Breast epithelium (tissue), 3 donors: ENCODE measurements at regions not wholly inside any gene's neighbourhood (a gene's known extent, or its start where the extent isn't known, plus 50 kb on each side); places are given as distances from the start of the nearest gene placed in this dataset.

Experiments used
- CTCF ChIP-seq, 3 donors: fragments of 450-650 bp; IDR thresholded peaks; one replicate each; pipeline ENCODE4 v1.5.1; 2016 to 2017; ENCODE audit warnings: antibody characterized with exemption in 3 of 3, mild to moderate bottlenecking in 3 of 3, moderate library complexity in 3 of 3
- POLR2A ChIP-seq: fragments of 450-650 bp; IDR thresholded peaks from one replicate; pipeline ENCODE4 v1.6.1; 2016; ENCODE audit warnings: antibody characterized with exemption, mild to moderate bottlenecking, moderate library complexity
- POLR2AphosphoS5 ChIP-seq, 3 donors: sonication (generic); formaldehyde crosslinking; IDR thresholded peaks; one replicate each; pipeline ENCODE4 v1.6.1; 2017; ENCODE audit warnings: antibody characterized with exemption in 3 of 3

- TF ChIP-seq CTCF (IDR thresholded peaks at IDR 0.05) (no peak), POLR2AphosphoS5 (IDR thresholded peaks at IDR 0.05) (no peak), POLR2A (no peak)
These were observed 408.2 kb downstream of the SMARCA1 start for GRCh38 chrX:129115104-129115503.
